ENCODE measurements at regions not wholly inside any gene's neighbourhood (a gene's known extent, or its start where the extent isn't known, plus 50 kb on each side); places are given as distances from the start of the nearest gene placed in this dataset.

GRCh38 chr4:175033162-175033561, 115.0 kb downstream of the ADAM29 start:
- H3K9me3 ChIP-seq (ENCODE audit: insufficient read depth, low read depth, low read length) = peaks cover 6% of the 10 kb centered on the region
- H3K4me2 ChIP-seq (ENCODE audit: low read length) = no peak overlapping the region
- Mint-ChIP-seq H3K4me3 (ENCODE audit: unreplicated experiment) (no peak overlapping the region), H3K36me3 (ENCODE audit: low read depth, unreplicated experiment) (no peaks in the 10 kb centered on the region), H3K9me3 (ENCODE audit: unreplicated experiment) (no peaks in the 10 kb centered on the region), H3K27ac (ENCODE audit: unreplicated experiment) (no peak overlapping the region), H3K4me1 (ENCODE audit: low read depth, unreplicated experiment) (peaks cover 20% of the 10 kb centered on the region), H3K27me3 (ENCODE audit: low read depth, unreplicated experiment) (no peaks in the 10 kb centered on the region)
- FAIRE-seq (no peak), DNase-seq (ENCODE audit: low read depth) (no peak)
- H3K79me2 ChIP-seq (ENCODE audit: insufficient read depth, low read length) = no peaks in the 10 kb centered on the region
- H3K4me3 ChIP-seq (ENCODE audit: insufficient read depth, low read depth, low read length) = no peak overlapping the region
- no peaks in the 10 kb centered on the region for H4K20me1 ChIP-seq (ENCODE audit: insufficient read depth, low read length)
- TF ChIP-seq EZH2 (IDR thresholded peaks at IDR 0.05; ENCODE audit: insufficient read depth, low read length) (no peak), CTCF (IDR thresholded peaks at IDR 0.05; ENCODE audit: insufficient read depth, low read depth, low read length) (no peak)
- H3K4me1 ChIP-seq (ENCODE audit: insufficient read depth, low read length) = peaks cover 5% of the 10 kb centered on the region
- no peak overlapping the region for H3K9ac ChIP-seq (ENCODE audit: low read length)
- H3K27ac ChIP-seq (ENCODE audit: low read depth, low read length) = no peak overlapping the region
- H3K27me3 ChIP-seq (ENCODE audit: insufficient read depth, low read length) = no peaks in the 10 kb centered on the region
- no peak overlapping the region for H2AFZ ChIP-seq (ENCODE audit: low read depth, low read length)
- H3K36me3 ChIP-seq (ENCODE audit: insufficient read depth, low read length) = no peaks in the 10 kb centered on the region

GRCh38 chr4:175034007-175034406, 115.8 kb downstream of the ADAM29 start:
- H2AFZ ChIP-seq (ENCODE audit: low read depth, low read length) = no peak overlapping the region

More at GRCh38 chr4:175034007-175034406, 115.8 kb downstream of the ADAM29 start:
- H3K4me2 ChIP-seq (ENCODE audit: low read length) = no peak overlapping the region
- no peak overlapping the region for H3K4me3 Mint-ChIP-seq (ENCODE audit: unreplicated experiment)
- H3K27me3 Mint-ChIP-seq (ENCODE audit: low read depth, unreplicated experiment) = no peaks in the 10 kb centered on the region
- no peak overlapping the region for H3K9ac ChIP-seq (ENCODE audit: low read length)
- no peak overlapping the region for H3K27ac ChIP-seq (ENCODE audit: low read depth, low read length)
- no peak for DNase-seq (ENCODE audit: low read depth)
- no peaks in the 10 kb centered on the region for H4K20me1 ChIP-seq (ENCODE audit: insufficient read depth, low read length)
- H3K4me3 ChIP-seq (ENCODE audit: insufficient read depth, low read depth, low read length) = no peak overlapping the region
- peaks cover 23% of the 10 kb centered on the region for H3K4me1 Mint-ChIP-seq (ENCODE audit: low read depth, unreplicated experiment)
- H3K36me3 Mint-ChIP-seq (ENCODE audit: low read depth, unreplicated experiment) = no peaks in the 10 kb centered on the region
- FAIRE-seq = no peak
- H3K79me2 ChIP-seq (ENCODE audit: insufficient read depth, low read length) = no peaks in the 10 kb centered on the region
- no peaks in the 10 kb centered on the region for H3K36me3 ChIP-seq (ENCODE audit: insufficient read depth, low read length)
- no peaks in the 10 kb centered on the region for H3K27me3 ChIP-seq (ENCODE audit: insufficient read depth, low read length)
- H3K9me3 ChIP-seq (ENCODE audit: insufficient read depth, low read depth, low read length) = peaks cover 6% of the 10 kb centered on the region
- H3K27ac Mint-ChIP-seq (ENCODE audit: unreplicated experiment) = peak overlapping the region; percentile 31
- H3K4me1 ChIP-seq (ENCODE audit: insufficient read depth, low read length) = peaks cover 5% of the 10 kb centered on the region
- no peaks in the 10 kb centered on the region for H3K9me3 Mint-ChIP-seq (ENCODE audit: unreplicated experiment)
- TF ChIP-seq EZH2 (IDR thresholded peaks at IDR 0.05; ENCODE audit: insufficient read depth, low read length) (no peak), CTCF (IDR thresholded peaks at IDR 0.05; ENCODE audit: insufficient read depth, low read depth, low read length) (no peak)
